ENCODE measurements at regions not wholly inside any gene's neighbourhood (a gene's known extent, or its start where the extent isn't known, plus 50 kb on each side); places are given as distances from the start of the nearest gene placed in this dataset.

DNA sequence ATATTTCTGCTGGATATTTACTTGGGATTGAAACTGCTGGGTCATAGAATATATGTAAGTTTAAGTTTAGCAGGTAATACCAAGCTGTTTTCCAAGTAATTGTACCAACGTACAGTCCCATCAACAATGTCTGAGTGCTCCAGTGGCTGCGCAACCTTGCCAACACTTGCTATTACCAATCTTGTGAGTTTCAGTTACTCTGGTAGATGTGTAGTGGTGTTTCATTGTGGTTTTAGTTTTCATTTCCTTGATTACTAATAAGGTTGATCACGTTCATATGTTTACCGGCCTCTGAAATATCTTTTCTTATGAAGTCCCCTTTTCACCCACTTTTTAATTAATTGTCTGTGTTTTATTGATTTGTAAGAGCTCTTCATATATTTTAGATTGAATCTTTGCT is 370.6 kb upstream of the CADM1 start:
- peak; percentile 3 for DNase-seq

DNA sequence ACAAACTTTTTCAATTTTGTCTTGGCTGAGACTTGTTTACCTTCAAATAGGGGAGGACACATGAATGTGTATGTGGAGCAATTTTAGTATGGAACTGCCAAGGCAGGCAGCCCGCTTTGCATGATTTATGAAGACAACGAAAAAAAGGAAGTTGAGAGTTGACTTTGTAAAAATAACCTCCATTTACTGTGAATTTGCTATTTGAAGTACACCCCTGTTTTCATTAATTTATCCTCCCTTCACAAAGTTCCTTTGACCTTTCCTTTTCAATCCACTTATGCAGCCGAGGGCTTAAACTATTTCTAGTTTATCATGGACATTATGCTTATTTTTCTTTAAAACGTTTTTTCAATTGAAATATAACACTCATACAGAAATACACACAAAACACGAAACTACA is 369.6 kb upstream of the CADM1 start:
- no peak for DNase-seq

DNA sequence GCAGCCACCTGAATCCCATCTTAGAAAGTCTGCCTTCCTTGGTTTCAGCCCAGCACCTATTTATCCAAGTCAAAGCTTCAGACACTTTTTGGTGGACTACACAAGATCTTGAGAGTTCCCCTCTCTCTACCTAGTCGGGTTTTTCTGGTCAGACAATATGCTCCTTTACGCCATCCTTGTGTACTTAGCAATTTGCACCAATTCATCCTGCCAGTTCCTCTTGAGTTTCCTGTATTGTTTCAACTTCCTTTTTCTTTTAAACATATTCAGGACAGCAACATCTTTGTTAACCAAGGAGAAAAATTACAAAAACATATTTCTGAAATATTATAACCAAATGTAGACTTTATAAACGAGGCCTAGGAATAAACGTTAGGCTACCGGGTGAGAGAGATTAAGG is 368.2 kb upstream of the CADM1 start:
- DNase-seq, result no peak

DNA sequence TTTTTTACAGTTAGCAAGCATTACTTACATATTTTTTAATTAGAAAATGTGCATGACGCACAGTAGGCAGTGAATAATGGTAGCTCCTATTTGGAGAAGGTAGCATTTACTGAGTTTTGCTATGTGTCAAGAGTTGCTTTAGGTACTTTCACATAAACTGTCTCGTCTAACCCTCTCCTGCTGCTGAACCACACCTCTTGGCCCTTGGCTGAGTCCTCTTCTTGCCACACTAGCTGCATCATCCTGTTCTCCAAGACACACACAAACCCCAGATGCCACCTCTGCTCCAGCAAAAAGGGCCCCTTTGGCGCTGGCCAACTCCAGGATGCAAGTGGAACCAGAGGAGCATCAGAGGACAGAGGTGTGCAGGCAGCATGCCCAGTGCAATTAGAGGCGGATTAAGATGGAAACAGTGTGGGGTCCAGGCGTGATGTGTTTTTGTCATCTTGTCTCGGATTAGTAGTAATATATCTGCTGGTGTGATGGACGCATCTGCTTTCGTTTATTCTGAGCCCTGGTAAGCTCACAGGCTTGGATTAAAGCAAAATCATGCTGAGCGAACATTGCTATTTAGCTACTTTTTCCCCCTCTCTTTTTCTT is 367.0 kb upstream of the CADM1 start:
- no peak for DNase-seq

DNA sequence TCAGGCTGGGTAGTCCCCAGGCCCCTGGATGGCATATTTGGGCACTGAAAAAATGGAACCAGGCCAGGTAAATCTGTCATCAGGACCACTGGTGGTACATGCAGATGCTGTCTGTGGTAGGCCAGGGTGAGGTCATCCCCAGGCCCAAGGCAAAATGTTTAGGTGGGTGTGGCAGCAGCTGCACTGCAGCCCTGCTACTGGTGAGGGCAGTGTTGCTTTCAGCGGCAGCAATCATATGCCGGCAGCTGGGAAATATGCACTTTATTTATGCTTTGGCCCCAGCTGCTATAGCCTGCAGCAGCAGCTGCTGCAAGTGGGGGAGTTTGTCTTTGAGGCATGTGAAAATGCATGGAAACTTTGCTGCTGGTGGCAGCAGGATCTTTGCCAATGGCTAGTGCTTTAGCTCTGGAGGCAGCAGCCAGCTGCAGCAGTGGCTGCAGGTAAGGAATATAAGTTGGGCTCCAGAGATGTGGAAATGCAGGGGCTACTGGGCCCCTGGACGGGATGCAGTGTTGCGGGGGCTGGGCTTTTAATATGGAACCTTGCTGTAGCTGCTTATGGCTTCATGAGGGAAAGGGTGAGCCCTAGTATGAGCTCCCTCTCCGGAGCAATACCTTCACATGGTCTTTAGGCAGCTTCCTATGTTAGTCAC is 365.7 kb upstream of the CADM1 start:
- DNase-seq, result peak; percentile 5

DNA sequence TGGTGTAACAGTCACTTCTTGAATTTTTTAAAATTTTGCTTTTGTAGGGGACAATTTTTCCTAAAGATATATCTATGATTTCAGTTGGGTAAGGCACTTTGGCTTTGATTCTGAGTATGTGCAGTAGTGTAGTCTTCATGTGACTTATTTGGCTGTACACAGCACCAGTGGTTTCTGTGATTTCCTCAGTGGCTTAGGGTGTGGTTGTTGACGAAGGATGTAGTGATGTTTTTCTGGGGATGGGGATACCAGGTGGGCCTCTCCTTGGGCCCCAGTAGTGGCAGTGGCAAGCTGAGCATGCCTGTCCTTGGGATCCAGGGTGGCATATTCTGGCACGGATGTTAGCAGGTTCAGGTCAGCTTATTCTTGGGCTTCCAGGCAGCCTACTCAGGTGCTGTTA is 364.9 kb upstream of the CADM1 start:
- DNase-seq, result no peak

- no peak for DNase-seq
Observed at GRCh38 chr11:115860246-115860645, 356.0 kb upstream of the CADM1 start.

DNA sequence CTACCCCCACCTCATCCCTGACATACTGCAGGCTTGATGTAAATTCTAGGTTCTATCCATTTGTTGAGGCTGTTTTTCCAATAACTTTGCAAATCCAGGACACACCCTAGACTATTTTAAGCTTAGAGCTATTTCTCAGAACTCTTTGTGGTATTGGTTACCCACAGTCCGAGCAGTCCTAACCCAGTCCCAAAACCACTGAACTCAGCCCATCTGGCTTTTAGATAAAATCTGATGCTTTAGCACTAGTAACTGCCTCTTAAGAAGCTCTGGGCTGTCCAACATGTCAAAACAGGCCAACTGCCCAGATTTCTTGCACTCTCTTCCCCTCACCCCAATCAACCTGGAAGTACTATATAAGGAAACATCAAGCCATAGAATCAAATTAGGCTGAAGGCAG is 344.4 kb upstream of the CADM1 start:
- no peak for DNase-seq

- no peak for DNase-seq
Observed at GRCh38 chr11:115848080-115848479, 343.9 kb upstream of the CADM1 start.

GRCh38 chr11:115845872-115846271 is 341.7 kb upstream of the CADM1 start:
- DNase-seq, result no peak

DNA sequence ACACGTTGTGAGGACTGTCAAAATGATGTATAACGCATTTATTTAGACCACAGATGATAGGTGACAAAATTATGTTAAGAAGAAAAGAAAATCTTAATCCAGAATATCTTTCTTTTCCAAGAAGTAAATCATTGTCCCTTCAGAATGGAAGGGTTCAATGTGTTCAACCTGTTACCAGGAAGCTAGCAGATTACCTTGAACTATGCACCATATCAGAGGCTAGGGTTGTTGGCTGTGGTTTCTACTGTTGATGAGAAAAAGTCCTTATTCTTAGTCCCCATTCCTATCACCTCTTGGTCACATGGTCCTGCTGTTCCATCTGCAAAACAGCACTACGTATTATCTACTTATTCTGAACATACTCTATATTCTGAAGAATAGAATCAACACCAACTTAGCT is 339.5 kb upstream of the CADM1 start:
- no peak for DNase-seq

- no peak for DNase-seq
Observed at GRCh38 chr11:115843111-115843510, 338.9 kb upstream of the CADM1 start.

DNA sequence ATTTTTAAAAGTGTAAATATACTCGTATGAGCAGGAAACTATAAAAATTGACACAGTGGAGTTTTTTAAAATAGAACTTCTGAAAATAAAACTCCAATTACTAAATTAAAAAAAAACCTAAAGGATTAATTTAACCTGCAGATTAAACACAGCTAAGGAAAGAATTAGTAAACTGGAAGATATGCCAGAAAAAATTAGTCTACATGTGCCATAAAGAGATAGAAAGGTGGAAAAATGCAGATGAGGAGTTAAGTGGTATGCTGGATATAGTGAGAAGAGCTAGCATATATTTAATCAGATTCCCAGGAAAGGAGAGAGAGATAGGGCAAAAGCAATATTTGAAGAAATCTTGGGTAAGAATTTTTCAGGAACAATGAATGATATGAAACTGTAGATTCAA is 315.8 kb upstream of the CADM1 start:
- no peak for DNase-seq

DNA sequence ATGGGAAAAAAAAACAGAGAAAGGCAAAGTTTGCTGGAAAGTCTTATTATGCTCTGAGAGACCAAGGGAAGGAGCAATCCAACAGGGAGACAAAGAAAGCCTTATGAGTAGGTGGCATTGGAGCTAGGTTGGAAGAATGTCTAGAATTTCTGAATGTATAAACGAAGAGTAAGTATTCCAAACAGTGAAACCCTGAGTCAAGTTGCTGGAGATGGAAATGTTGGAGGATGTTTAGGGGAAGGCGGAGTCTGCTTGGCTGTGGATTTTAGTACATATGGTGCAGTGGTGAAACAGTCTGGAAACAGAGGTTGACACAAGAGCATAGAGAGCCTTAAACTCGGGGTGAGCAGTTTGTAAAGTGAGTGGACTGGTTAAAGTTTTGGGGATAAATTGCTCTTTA is 314.8 kb upstream of the CADM1 start:
- no peak for DNase-seq

GRCh38 chr11:115817844-115818468 is 313.7 kb upstream of the CADM1 start:
- no peak for DNase-seq

- no peak for DNase-seq
Observed at GRCh38 chr11:115808351-115808940, 304.2 kb upstream of the CADM1 start.

GRCh38 chr11:115806056-115806455 is 301.8 kb upstream of the CADM1 start:
- no peak for DNase-seq

DNA sequence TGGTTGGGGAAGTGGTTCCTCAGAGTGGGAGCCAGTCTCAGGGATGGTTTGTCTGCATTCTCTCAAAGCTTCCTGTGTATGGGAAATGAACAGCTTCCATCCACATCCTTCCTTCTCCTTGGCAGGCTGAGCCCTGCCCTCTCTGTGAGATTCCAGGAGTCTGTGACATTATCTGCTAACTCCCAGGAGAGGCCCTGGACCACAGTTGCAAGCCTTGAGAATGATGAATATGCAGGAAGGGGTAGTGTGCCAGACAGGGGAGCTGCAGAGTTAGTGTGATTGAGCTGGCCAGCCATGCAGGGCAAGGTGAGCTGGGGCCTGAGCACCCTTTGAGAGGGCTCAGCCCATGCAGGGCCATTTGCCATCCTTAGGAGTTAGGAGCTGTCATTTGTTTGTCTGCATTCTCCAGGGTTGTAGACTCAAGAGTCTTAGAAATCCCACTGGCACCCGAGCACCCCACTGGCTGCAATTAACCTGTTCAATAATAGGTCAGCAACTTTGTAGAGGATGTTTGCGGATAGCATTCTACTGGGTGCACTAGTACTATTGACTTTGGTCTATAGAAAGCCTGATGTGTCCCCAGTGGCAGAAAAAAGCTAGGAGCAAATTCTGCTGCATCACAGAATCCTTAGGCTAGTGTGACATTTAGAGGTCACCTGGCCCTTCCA is 299.0 kb upstream of the CADM1 start:
- no peak for DNase-seq

GRCh38 chr11:115802641-115803040 is 298.4 kb upstream of the CADM1 start:
- no peak for DNase-seq

DNA sequence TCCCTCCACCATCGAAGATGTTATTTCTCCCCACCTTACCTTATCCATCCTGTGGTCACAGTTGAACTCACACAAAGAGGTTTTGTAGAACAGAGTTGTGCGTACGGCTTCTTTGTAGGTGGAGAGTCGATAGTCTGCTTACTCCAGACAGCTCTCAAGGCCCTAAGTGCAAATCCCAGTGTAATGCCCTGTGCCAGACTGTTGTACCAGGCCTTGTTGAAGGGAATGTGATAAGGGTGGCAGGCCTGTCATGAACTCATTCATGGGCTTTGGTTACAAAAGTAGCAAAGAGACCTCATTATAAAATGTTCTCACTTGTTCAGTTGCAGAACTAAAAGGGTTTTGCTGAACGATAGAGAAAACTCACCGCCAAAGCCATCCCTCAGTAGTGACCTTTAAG is 288.7 kb upstream of the CADM1 start:
- DNase-seq, result no peak

DNA sequence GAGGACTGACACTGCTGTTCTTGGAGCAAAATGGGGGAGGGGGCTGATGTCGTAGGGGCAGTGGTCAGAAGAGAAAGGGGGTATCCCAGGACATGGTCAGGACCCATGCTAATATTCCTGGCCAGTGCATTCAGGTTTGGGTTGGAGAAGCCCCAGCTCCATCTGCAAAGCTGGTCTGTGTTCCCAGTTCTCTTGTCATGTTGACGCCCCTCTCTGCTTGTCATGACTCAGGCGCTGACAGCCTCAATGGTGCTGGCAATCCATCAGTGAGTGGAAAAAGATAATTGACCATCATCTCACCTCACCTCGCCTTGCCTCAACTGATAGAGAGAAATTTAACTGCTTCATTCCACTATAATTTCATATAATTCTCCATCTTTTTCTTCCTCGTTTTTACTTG is 283.1 kb upstream of the CADM1 start:
- DNase-seq, result no peak

DNA sequence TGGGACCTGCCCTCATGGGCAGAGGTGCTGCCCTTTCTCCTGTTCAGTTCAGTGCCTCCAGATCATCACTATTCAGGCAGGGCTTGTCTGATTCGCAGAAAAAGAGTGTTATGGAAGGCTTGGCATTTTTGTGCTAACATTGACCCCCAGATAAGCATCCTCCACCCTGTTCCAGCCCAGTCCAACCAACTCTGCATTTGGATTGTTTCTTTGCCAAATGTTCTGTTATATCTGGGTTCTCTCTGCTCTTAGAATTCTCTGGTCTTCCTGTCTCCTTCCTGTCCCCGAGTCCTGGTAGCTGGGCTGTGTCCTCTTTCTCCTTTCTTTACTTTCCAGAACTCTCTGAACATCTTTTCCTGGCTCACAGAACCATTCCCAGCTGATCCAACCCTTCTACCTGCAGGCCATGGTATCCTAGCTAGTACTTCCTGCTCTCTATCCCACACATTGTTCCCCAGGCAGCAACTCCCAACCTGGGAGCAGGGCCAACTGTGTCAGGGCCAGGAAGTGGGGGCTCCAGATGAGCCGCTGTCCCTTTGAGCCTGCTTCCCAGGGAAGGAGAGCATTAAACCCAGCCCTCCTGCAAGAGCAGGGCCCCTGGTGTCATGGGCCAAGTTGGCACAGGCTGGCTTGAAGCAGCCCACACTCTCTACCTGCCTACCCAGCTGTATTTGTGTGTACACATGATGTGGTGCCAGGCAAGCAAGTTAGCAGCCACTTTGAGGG is 280.7 kb upstream of the CADM1 start:
- no peak for DNase-seq

All from stimulated activated CD4-positive, alpha-beta T cell treated with anti-CD3 and anti-CD28 coated beads, Interleukin-15, amount 100 ng/mL, for 24 hours (primary cell).